GM12892 (cell line): ENCODE measurements at regions not wholly inside any gene's neighbourhood (a gene's known extent, or its start where the extent isn't known, plus 50 kb on each side); places are given as distances from the start of the nearest gene placed in this dataset.

Experiments used
- POLR2AphosphoS5 ChIP-seq: IDR thresholded peaks from 2 replicates; pipeline ENCODE4 v1.6.1; 2011; ENCODE audit warnings: low read depth, low read length, control low read depth
- TAF1 ChIP-seq: IDR thresholded peaks from 2 replicates; pipeline ENCODE4 v1.6.1; 2011; ENCODE audit warnings: low read depth, mild to moderate bottlenecking, control low read depth, low read length, borderline replicate concordance

DNA sequence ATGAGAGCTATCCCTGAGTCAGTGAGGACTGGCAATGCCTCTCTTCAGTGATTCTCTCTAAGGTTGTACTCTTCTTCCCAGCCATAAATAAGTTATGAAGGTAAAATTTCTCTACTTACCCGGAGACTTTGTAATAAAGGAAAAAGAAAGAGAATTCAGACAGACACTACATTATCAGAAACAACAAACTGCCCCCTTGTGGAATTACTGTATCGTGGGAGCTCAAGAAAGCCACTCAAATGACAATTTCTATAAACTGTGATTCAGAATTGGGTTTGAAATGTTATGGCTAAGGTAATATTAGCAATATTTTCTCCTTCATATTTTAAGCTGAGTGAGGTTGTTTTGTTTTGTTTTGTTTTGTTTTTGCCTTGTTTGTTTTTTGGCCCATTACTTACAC lies 155.8 kb upstream of the TANK start:
- TF ChIP-seq POLR2AphosphoS5 (no peak), TAF1 (no peak)
